ENCODE measurements at regions not wholly inside any gene's neighbourhood (a gene's known extent, or its start where the extent isn't known, plus 50 kb on each side); places are given as distances from the start of the nearest gene placed in this dataset.

GRCh38 chr18:45275367-45276113, 339.7 kb upstream of the SLC14A2 start:
- Mint-ChIP-seq H3K4me1 (ENCODE audit: unreplicated experiment) (peaks cover 6% of the 10 kb centered on the region), H3K4me3 (no peak overlapping the region), H3K27me3 (no peaks in the 10 kb centered on the region), H3K9me3 (peaks cover 16% of the 10 kb centered on the region), H3K27ac (no peak overlapping the region), H3K36me3 (no peaks in the 10 kb centered on the region)
- DNase-seq (ENCODE audit: extremely low spot score, unreplicated experiment), result no peak
- TF ChIP-seq CTCF (conservative IDR thresholded peaks at IDR 0.05), result peak; percentile 86

DNA sequence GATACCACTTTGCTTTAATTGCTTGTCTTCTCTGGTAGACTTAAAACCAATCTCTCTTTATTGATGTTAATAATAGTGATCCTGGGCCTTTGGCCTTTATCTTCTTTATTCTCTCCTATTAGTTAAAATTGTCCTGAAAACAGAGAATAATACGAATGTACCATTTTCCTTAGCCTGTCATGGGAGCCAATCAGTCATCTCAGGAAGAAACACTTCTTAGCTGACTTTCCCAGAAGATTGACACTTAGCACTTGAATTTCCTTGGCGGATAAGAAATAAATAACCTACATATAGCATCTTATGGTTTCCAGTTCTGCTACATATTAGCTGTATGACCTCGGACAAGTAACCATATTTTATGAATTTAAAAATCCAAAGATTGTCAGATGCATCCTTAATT, 338.4 kb upstream of the SLC14A2 start:
- no peak overlapping the region for H3K27ac Mint-ChIP-seq
- TF ChIP-seq CTCF (conservative IDR thresholded peaks at IDR 0.05), result no peak
- H3K4me3 Mint-ChIP-seq, result no peak overlapping the region
- peaks cover 6% of the 10 kb centered on the region for H3K4me1 Mint-ChIP-seq (ENCODE audit: unreplicated experiment)
- H3K36me3 Mint-ChIP-seq, result no peaks in the 10 kb centered on the region
- peaks cover 7% of the 10 kb centered on the region for H3K27me3 Mint-ChIP-seq
- peaks cover 16% of the 10 kb centered on the region for H3K9me3 Mint-ChIP-seq
- no peak for DNase-seq (ENCODE audit: extremely low spot score, unreplicated experiment)

GRCh38 chr18:45277908-45278307, 337.4 kb upstream of the SLC14A2 start:
- H3K36me3 Mint-ChIP-seq, result no peaks in the 10 kb centered on the region
- TF ChIP-seq CTCF (conservative IDR thresholded peaks at IDR 0.05), result no peak
- no peak overlapping the region for H3K4me3 Mint-ChIP-seq
- peaks cover 6% of the 10 kb centered on the region for H3K4me1 Mint-ChIP-seq (ENCODE audit: unreplicated experiment)
- H3K27ac Mint-ChIP-seq, result no peak overlapping the region
- H3K27me3 Mint-ChIP-seq, result peaks cover 8% of the 10 kb centered on the region
- peaks cover 16% of the 10 kb centered on the region for H3K9me3 Mint-ChIP-seq
- no peak for DNase-seq (ENCODE audit: extremely low spot score, unreplicated experiment)

- H3K9me3 Mint-ChIP-seq, result peaks cover 5% of the 10 kb centered on the region
- DNase-seq (ENCODE audit: extremely low spot score, unreplicated experiment), result no peak
- peaks cover 6% of the 10 kb centered on the region for H3K4me1 Mint-ChIP-seq (ENCODE audit: unreplicated experiment)
- H3K27ac Mint-ChIP-seq, result no peak overlapping the region
- peaks cover 8% of the 10 kb centered on the region for H3K27me3 Mint-ChIP-seq
- H3K4me3 Mint-ChIP-seq, result no peak overlapping the region
- H3K36me3 Mint-ChIP-seq, result no peaks in the 10 kb centered on the region
- no peak for TF ChIP-seq CTCF (conservative IDR thresholded peaks at IDR 0.05)
Observed at GRCh38 chr18:45280481-45281276, 334.6 kb upstream of the SLC14A2 start.

DNA sequence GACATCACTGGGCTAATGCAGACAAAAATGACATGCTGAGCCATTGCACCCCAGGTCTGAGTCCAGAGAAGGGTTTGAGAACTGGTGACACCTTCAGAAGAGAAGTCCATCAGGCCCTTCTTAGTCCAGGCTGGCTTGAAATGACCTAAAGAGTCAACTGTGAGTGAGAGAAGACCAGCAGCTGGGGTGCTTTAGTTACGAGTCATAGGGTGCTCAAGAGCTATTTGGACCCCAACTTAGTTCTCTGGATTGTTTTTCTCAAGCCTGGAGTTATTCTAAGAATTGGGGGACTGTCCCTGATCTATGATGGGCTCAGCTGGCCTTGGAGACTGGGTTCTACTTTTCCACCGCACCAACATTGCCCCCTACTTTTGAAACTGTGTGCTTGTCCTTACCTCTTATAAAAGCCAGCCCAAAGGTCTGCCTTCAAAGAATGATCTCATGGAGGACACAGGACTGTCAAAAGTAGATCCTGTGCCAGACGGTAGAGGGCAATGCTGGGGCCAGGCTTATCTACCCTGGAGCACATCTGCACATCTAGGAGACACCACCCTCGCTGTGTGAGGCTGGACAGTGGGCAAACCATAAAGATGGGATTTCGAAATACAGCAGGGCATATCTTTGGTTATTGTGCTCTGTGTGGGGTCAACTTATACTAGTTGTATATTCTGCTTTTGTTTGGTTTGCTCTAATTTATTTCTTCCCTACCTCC, 333.0 kb upstream of the SLC14A2 start:
- H3K27ac Mint-ChIP-seq, result no peak overlapping the region
- peaks cover 3% of the 10 kb centered on the region for H3K9me3 Mint-ChIP-seq
- DNase-seq (ENCODE audit: extremely low spot score, unreplicated experiment), result no peak
- peaks cover 8% of the 10 kb centered on the region for H3K27me3 Mint-ChIP-seq
- no peak overlapping the region for H3K4me3 Mint-ChIP-seq
- H3K36me3 Mint-ChIP-seq, result no peaks in the 10 kb centered on the region
- H3K4me1 Mint-ChIP-seq (ENCODE audit: unreplicated experiment), result peaks cover 6% of the 10 kb centered on the region
- TF ChIP-seq CTCF (conservative IDR thresholded peaks at IDR 0.05), result no peak
